HTR-8/SVneo (cell line): ENCODE measurements at regions not wholly inside any gene's neighbourhood (a gene's known extent, or its start where the extent isn't known, plus 50 kb on each side); places are given as distances from the start of the nearest gene placed in this dataset.

Experiments
- DNase-seq: peaks from one replicate; pipeline ENCODE4 v3.0.0; 2011; ENCODE audit warnings: low spot score, mixed read lengths; ENCODE audit not compliant: insufficient read length
- FAIRE-seq: peaks from 2 replicates; lab custom pipeline; 2011; peaks lifted over from hg19 to GRCh38; lab: Jason Lieb, UNC

- DNase-seq (no peak), FAIRE-seq (no peak)
These were observed 362.1 kb upstream of the ARRDC4 start for GRCh38 chr15:97598353-97598798.

GRCh38 chr15:97600190-97600589 is 360.3 kb upstream of the ARRDC4 start:
- no peak for FAIRE-seq
- DNase-seq = no peak

- FAIRE-seq (no peak), DNase-seq (no peak)
These were observed 355.8 kb upstream of the ARRDC4 start for GRCh38 chr15:97604677-97605076.

GRCh38 chr15:97615114-97615513 is 345.4 kb upstream of the ARRDC4 start:
- FAIRE-seq (no peak), DNase-seq (no peak)

GRCh38 chr15:97623091-97623661 is 337.3 kb upstream of the ARRDC4 start:
- FAIRE-seq = no peak
- DNase-seq = no peak

- FAIRE-seq = no peak
These were observed 332.9 kb upstream of the ARRDC4 start for GRCh38 chr15:97627634-97628033.

GRCh38 chr15:97645758-97646157 is 314.7 kb upstream of the ARRDC4 start:
- FAIRE-seq = no peak

More at GRCh38 chr15:97627634-97628033, 332.9 kb upstream of the ARRDC4 start:
- DNase-seq = no peak

GRCh38 chr15:97648728-97649127 is 311.8 kb upstream of the ARRDC4 start:
- DNase-seq = no peak

More at GRCh38 chr15:97645758-97646157, 314.7 kb upstream of the ARRDC4 start:
- no peak for DNase-seq

GRCh38 chr15:97652041-97652440 is 308.5 kb upstream of the ARRDC4 start:
- DNase-seq (no peak), FAIRE-seq (no peak)

More at GRCh38 chr15:97648728-97649127, 311.8 kb upstream of the ARRDC4 start:
- FAIRE-seq = no peak

GRCh38 chr15:97652700-97653167 is 307.8 kb upstream of the ARRDC4 start:
- no peak for DNase-seq
- no peak for FAIRE-seq

- DNase-seq (no peak), FAIRE-seq (no peak)
These were observed 306.6 kb upstream of the ARRDC4 start for GRCh38 chr15:97653896-97654295.

GRCh38 chr15:97654481-97655076 is 305.9 kb upstream of the ARRDC4 start:
- no peak for FAIRE-seq

GRCh38 chr15:97661796-97662195 is 298.7 kb upstream of the ARRDC4 start:
- DNase-seq (no peak), FAIRE-seq (no peak)

More at GRCh38 chr15:97654481-97655076, 305.9 kb upstream of the ARRDC4 start:
- DNase-seq = no peak

- no peak for DNase-seq
- no peak for FAIRE-seq
These were observed 287.9 kb upstream of the ARRDC4 start for GRCh38 chr15:97672586-97672985.

GRCh38 chr15:97678656-97679055 is 281.8 kb upstream of the ARRDC4 start:
- no peak for FAIRE-seq
- no peak for DNase-seq

GRCh38 chr15:97679106-97679688 is 281.3 kb upstream of the ARRDC4 start:
- DNase-seq (no peak), FAIRE-seq (no peak)

- DNase-seq (no peak), FAIRE-seq (no peak)
These were observed 279.8 kb upstream of the ARRDC4 start for GRCh38 chr15:97680606-97681220.

- FAIRE-seq (no peak), DNase-seq (no peak)
These were observed 276.7 kb upstream of the ARRDC4 start for GRCh38 chr15:97683831-97684230.

- DNase-seq = no peak
- no peak for FAIRE-seq
These were observed 276.3 kb upstream of the ARRDC4 start for GRCh38 chr15:97684249-97684648.

- FAIRE-seq = no peak
- no peak for DNase-seq
These were observed 274.2 kb upstream of the ARRDC4 start for GRCh38 chr15:97686324-97686723.

GRCh38 chr15:97687654-97688053 is 272.8 kb upstream of the ARRDC4 start:
- no peak for DNase-seq
- FAIRE-seq = no peak
